Endothelial cell of umbilical vein (primary cell): ENCODE measurements at regions not wholly inside any gene's neighbourhood (a gene's known extent, or its start where the extent isn't known, plus 50 kb on each side); places are given as distances from the start of the nearest gene placed in this dataset.

Experiments used
- BruUV-seq: library from RNA; stranded (reverse); fragments of 400-500 nt; replicated peaks from 2 replicates; lab custom pipeline; 2021; lab: Mats Ljungman, UMichigan
- CTCF ChIA-PET: fragments of 300-600, 350-600 bp; sonication (Branson Sonifier 250); formaldehyde crosslinking; loops from one replicate; lab custom pipeline; 2021; ENCODE audit warnings: antibody characterized with exemption, inconsistent platforms; lab: Charles Lee
- POLR2A ChIA-PET: fragments of 300-600, 350-600 bp; sonication (Branson Sonifier 250); formaldehyde crosslinking; loops from one replicate; lab custom pipeline; 2021; ENCODE audit warnings: antibody characterized with exemption, inconsistent platforms; lab: Charles Lee
- DNase-seq: peaks from one replicate; pipeline ENCODE4 v3.0.0-alpha.2; 2011; ENCODE audit warnings: low read depth, low spot score
- FAIRE-seq: peaks from 2 replicates; lab custom pipeline; 2011; peaks lifted over from hg19 to GRCh38; lab: Jason Lieb, UNC
- H2AFZ ChIP-seq: 2 replicates; pipeline ENCODE4 v1.6.0; 2012; ENCODE audit warnings: low read depth, low read length, control low read depth, inconsistent platforms
- H3K27ac ChIP-seq: 2 replicates; pipeline ENCODE4 v1.5.1; 2011; ENCODE audit warnings: low read depth, mild to moderate bottlenecking, control low read depth, low read length, moderate library complexity; ENCODE audit not compliant: insufficient read depth
- H3K27me3 ChIP-seq, 2 experiments: 2 replicates each; pipeline versions ENCODE4 v1.6.0 to v1.6.1; 2011; ENCODE audit warnings: low read length in 2 of 2, mixed read lengths in 1 of 2; ENCODE audit not compliant: control insufficient read depth in 2 of 2, insufficient read depth in 2 of 2
- H3K36me3 ChIP-seq, 2 experiments: 2 replicates in 1 of 2; 3 replicates in 1 of 2; pipeline ENCODE4 v1.5.1; 2011; ENCODE audit warnings: low read length in 2 of 2, mild to moderate bottlenecking in 1 of 2, moderate library complexity in 1 of 2; ENCODE audit not compliant: control insufficient read depth in 2 of 2, insufficient read depth in 2 of 2; ENCODE audit errors: extremely low read depth in 1 of 2
- H3K4me1 ChIP-seq: 3 replicates; pipeline ENCODE4 v1.5.1; 2011; ENCODE audit warnings: mild to moderate bottlenecking, low read length; ENCODE audit not compliant: control insufficient read depth, insufficient read depth; ENCODE audit errors: extremely low read depth
- H3K4me2 ChIP-seq: 2 replicates; pipeline ENCODE4 v1.6.1; 2011; ENCODE audit warnings: low read length, control low read depth, mixed read lengths; ENCODE audit not compliant: insufficient read depth
- H3K4me3 ChIP-seq, 3 experiments: fragments of 200-600 bp in 1 of 3; sonication (generic), shearing (Covaris generic) in 1 of 3; replicated peaks in 1 of 3; 2 replicates each; pipeline ENCODE4 v1.5.1; 2011 to 2016; ENCODE audit warnings: control low read depth in 3 of 3, low read length in 3 of 3, mild to moderate bottlenecking in 2 of 3, inconsistent platforms in 1 of 3, low read depth in 1 of 3, moderate library complexity in 1 of 3; ENCODE audit not compliant: insufficient read depth in 1 of 3
- H3K79me2 ChIP-seq: 2 replicates; pipeline ENCODE4 v1.6.0; 2012; ENCODE audit warnings: low read length, inconsistent platforms; ENCODE audit not compliant: control insufficient read depth, insufficient read depth
- H3K9ac ChIP-seq: replicated peaks from 2 replicates; pipeline ENCODE3; 2011; ENCODE audit warnings: low read length, control low read depth; ENCODE audit not compliant: insufficient read depth; ENCODE audit errors: extremely low read depth
- H3K9me1 ChIP-seq: replicated peaks from 3 replicates; pipeline ENCODE4 v1.6.0; 2011; ENCODE audit warnings: mild to moderate bottlenecking, low read length; ENCODE audit not compliant: control insufficient read depth, insufficient read depth; ENCODE audit errors: extremely low read depth
- H3K9me3 ChIP-seq: replicated peaks from 2 replicates; pipeline ENCODE4 v1.5.1; 2012; ENCODE audit warnings: low read length, inconsistent platforms; ENCODE audit not compliant: control insufficient read depth, insufficient read depth
- H4K20me1 ChIP-seq: replicated peaks from 2 replicates; pipeline ENCODE3; 2011; ENCODE audit warnings: mild to moderate bottlenecking, low read length; ENCODE audit not compliant: control insufficient read depth, insufficient read depth; ENCODE audit errors: extremely low read depth
- EZH2 ChIP-seq: IDR thresholded peaks from 2 replicates; pipeline ENCODE4 v1.6.1; 2012; ENCODE audit warnings: borderline replicate concordance, low read depth, mild to moderate bottlenecking, moderate library complexity, low read length, inconsistent platforms; ENCODE audit not compliant: severe bottlenecking
- FOS ChIP-seq: IDR thresholded peaks from 2 replicates; pipeline ENCODE4 v1.6.1; 2011; ENCODE audit warnings: mild to moderate bottlenecking, low read length, moderate library complexity, borderline replicate concordance; ENCODE audit not compliant: insufficient read depth
- GATA2 ChIP-seq: IDR thresholded peaks from 2 replicates; pipeline ENCODE4 v1.7.0; 2011; ENCODE audit warnings: low read depth, mild to moderate bottlenecking, moderate library complexity, mixed read lengths, low read length; ENCODE audit not compliant: insufficient read length, insufficient read depth
- JUN ChIP-seq: IDR thresholded peaks from 2 replicates; pipeline ENCODE4 v1.6.1; 2011; ENCODE audit warnings: borderline replicate concordance, low read depth; ENCODE audit not compliant: insufficient read length, insufficient read depth
- MYC ChIP-seq: IDR thresholded peaks from one replicate; pipeline ENCODE4 v1.6.1; 2011; ENCODE audit warnings: mild to moderate bottlenecking, low read depth, low read length
- POLR2A ChIP-seq: IDR thresholded peaks from 2 replicates; pipeline ENCODE4 v1.6.1; 2012; ENCODE audit warnings: low read depth, mild to moderate bottlenecking, control low read depth, low read length
- POLR2AphosphoS5 ChIP-seq: IDR thresholded peaks from 2 replicates; pipeline ENCODE4 v1.6.1; 2012; ENCODE audit warnings: low read depth, mild to moderate bottlenecking, control low read depth, low read length, moderate library complexity; ENCODE audit not compliant: insufficient read depth
- dilution Hi-C: fragments of 300-500 bp; cut with MboI; formaldehyde crosslinking; loops from one replicate; pipeline ENCODE4 v1.15.0; 2019; ENCODE audit warnings: low sequenced_read_pairs; ENCODE audit not compliant: extremely low pct_ligation_motif_present
- intact Hi-C: fragments of 100-400 bp; cut with micrococcal nuclease; formaldehyde crosslinking; loops from one replicate; pipeline ENCODE4 v1.10.0; 2022
- TF ChIP-seq, protein P1 (sequence below): IDR thresholded peaks from 2 replicates; pipeline ENCODE4 v1.6.1; 2011; ENCODE audit not compliant: insufficient read depth, insufficient read length
- TF ChIP-seq, protein P2 (sequence below), 2 donors: IDR thresholded peaks; 1 replicate in 1 of 2; 2 replicates in 1 of 2; pipeline ENCODE4 v1.5.1; 2011; ENCODE audit warnings: low read length in 2 of 2, mild to moderate bottlenecking in 2 of 2, moderate library complexity in 2 of 2, control low read depth in 1 of 2, inconsistent platforms in 1 of 2, low read depth in 1 of 2; ENCODE audit not compliant: insufficient read depth in 1 of 2; ENCODE audit errors: extremely low read depth in 1 of 2

DNA sequence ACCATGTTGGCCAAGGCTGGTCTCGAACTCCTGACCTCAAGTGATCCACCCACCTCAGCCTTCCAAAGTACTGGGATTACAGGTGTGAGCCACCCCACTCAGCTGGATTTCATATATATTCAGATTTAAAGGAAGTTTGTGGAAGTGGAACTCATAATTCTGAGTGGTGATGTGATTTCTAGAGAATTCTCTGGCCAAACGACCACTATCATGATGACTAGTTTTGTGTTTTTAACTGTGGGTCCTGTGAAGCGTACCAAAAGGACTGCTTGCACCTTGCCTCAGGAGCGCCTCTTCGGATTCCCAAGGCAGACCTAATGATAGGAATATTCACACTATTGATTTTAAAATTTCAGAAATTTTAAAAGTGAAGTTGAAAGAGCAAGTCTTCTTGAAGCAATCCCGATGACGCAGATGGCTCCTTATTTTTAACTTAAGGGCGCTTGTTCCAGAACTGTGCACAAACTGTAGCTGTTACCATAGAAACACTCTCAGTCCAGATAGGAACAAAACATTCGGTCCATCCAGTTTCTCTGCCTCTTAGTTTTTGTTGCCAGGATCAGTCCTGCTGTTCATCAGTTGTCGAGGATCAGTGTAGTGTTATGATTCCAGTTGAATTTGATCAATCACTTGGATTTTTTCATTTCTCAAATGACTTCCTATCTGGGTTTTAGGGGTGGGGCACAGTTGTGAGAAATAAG, 51.7 kb upstream of the CLCN4 start:
- peak; percentile 76 for FAIRE-seq
- H3K9me1 ChIP-seq = no peaks in the 10 kb centered on the region
- BruUV-seq = no TSS peak
- CTCF ChIA-PET = no interaction called here
- H3K27me3 ChIP-seq = no peaks in the 10 kb centered on the region
- intact Hi-C loops (no loop called here), dilution Hi-C loops (no loop called here)
- H3K36me3 ChIP-seq = peaks cover 4 to 14% of the 10 kb centered on the region in 2 experiments
- POLR2A ChIA-PET = no interaction called here
- TF ChIP-seq EZH2 (no peak), GATA2 (no peak)
- no peaks in the 10 kb centered on the region for H3K9me3 ChIP-seq
- no peaks in the 10 kb centered on the region for H3K4me1 ChIP-seq
- no peaks in the 10 kb centered on the region for H3K79me2 ChIP-seq
- H2AFZ ChIP-seq = no peak overlapping the region
- H3K4me2 ChIP-seq = no peak overlapping the region
- H4K20me1 ChIP-seq = no peaks in the 10 kb centered on the region
- no peak overlapping the region for H3K27ac ChIP-seq
- H3K9ac ChIP-seq = no peak overlapping the region
- no peak overlapping the region for H3K4me3 ChIP-seq
- DNase-seq = no peak

DNA sequence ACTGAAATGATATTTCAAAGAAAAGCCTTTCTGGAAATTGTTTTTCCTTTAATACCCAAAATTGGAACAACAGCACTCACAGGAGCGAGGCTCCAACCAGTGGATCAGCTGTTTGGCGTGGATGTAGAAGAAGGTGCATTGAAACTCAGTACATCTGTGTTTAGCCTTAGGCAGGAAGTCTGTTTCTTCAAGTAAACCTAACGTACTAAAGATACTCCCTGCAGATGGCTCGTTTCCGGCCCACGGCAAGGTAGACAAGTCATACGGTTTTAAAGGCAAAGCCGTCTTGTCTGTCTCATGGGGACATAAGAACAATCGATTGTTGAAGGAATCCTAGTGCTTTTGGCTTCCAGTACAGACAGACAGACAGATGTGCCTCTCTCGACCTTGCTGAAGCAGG, 50.0 kb upstream of the CLCN4 start:
- H3K9ac ChIP-seq = no peak overlapping the region
- CTCF ChIA-PET = interaction anchor here (1.6 kb wide), 1 partner anchor 13 kb away, joined by 6 read pairs; no protein-coding TSS in a partner anchor
- dilution Hi-C loops = no loop called here
- POLR2A ChIA-PET = no interaction called here
- no peaks in the 10 kb centered on the region for H4K20me1 ChIP-seq
- H3K4me3 ChIP-seq = no peak overlapping the region
- no TSS peak for BruUV-seq
- FAIRE-seq = peak; percentile 4
- H3K36me3 ChIP-seq = peaks cover 4 to 12% of the 10 kb centered on the region in 2 experiments
- H3K79me2 ChIP-seq = peaks cover 1% of the 10 kb centered on the region
- TF ChIP-seq EZH2 (no peak), GATA2 (no peak), FOS (no peak), POLR2AphosphoS5 (no peak), POLR2A (no peak), MYC (no peak), JUN (no peak)
- TF ChIP-seq, protein P1, sequence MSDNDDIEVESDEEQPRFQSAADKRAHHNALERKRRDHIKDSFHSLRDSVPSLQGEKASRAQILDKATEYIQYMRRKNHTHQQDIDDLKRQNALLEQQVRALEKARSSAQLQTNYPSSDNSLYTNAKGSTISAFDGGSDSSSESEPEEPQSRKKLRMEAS = no peak
- TF ChIP-seq, protein P2, sequence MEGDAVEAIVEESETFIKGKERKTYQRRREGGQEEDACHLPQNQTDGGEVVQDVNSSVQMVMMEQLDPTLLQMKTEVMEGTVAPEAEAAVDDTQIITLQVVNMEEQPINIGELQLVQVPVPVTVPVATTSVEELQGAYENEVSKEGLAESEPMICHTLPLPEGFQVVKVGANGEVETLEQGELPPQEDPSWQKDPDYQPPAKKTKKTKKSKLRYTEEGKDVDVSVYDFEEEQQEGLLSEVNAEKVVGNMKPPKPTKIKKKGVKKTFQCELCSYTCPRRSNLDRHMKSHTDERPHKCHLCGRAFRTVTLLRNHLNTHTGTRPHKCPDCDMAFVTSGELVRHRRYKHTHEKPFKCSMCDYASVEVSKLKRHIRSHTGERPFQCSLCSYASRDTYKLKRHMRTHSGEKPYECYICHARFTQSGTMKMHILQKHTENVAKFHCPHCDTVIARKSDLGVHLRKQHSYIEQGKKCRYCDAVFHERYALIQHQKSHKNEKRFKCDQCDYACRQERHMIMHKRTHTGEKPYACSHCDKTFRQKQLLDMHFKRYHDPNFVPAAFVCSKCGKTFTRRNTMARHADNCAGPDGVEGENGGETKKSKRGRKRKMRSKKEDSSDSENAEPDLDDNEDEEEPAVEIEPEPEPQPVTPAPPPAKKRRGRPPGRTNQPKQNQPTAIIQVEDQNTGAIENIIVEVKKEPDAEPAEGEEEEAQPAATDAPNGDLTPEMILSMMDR (IDR thresholded peaks at IDR 0.05; ENCODE audit: extremely low read depth in 1 of 2, insufficient read depth in 1 of 2, low read depth in 1 of 2, low read length in 2 of 2) = no peak
- no peaks in the 10 kb centered on the region for H3K9me1 ChIP-seq
- H3K27ac ChIP-seq = no peak overlapping the region
- H3K27me3 ChIP-seq = no peaks in the 10 kb centered on the region
- H3K4me2 ChIP-seq = no peak overlapping the region
- intact Hi-C loops = no loop called here
- no peak overlapping the region for H2AFZ ChIP-seq
- no peak for DNase-seq
- H3K4me1 ChIP-seq = peaks cover 12% of the 10 kb centered on the region
- no peaks in the 10 kb centered on the region for H3K9me3 ChIP-seq
